Hematopoietic multipotent progenitor cell treated with erythropoietin and hydrocortisone succinate and interleukin-3 and kit ligand, for 15 days (in vitro differentiated cells): ENCODE measurements at regions not wholly inside any gene's neighbourhood (a gene's known extent, or its start where the extent isn't known, plus 50 kb on each side); places are given as distances from the start of the nearest gene placed in this dataset.
"Not testable (repeated sequence)": the region's sequence is repeated elsewhere in the genome, so short reads cannot be mapped to it uniquely, and the experiment has no call there.

Experiments used
- DNase-seq: peaks from one replicate; pipeline ENCODE4 v3.0.0-alpha.2; 2015; ENCODE audit warnings: low spot score

DNA sequence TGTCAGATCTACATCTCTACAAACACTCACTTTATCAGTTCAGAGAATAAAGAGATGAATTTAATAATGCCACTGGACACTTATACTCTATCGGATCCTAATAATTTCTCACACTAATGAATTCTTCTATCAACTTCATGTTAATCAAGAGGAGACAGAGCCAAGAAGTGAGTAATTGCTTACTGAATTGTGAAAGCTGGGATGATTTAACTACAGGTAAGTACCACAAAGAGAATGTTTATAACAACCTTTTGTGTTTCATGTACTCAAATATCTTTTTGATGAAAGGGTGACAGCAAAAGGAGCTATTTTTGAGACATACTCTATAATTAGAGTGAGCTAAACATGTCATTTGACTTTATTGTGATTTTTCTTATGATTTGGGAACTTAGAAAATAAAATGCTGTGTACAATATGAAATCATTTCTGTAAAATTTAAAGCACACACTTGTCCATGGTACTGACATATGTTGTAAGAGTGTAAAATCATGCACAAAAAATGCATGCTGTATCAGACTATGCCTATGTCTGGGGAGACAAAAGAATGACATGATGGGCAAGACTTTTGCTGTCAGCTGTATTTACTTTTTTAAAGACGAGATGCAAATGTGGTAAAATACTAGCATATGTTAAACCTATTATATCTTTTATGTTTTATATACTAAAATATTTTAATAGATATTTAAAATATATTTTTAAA is 361.2 kb downstream of the CCER1 start:
- no peak for DNase-seq

DNA sequence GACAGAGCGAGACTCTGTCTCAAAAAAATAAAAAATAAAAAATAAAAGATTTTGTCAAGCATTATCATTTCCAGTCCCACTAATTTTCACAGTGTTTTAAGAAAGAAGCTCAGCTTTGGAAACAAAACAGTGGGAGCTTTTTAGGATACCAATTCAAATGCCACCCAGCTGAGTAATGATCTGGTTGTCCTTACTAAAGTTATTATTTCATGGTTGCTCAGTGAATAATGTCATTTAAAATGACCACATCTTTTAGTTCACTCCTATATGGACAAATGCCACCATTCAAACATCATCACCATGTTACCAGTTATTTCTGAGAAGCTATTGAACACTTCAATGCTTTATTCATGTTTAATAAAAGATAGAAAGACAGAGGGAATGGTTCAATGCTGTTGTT is 365.0 kb downstream of the CCER1 start:
- no peak for DNase-seq

- no peak for DNase-seq
These were observed 369.2 kb downstream of the CCER1 start for GRCh38 chr12:90585640-90586304.

GRCh38 chr12:90576707-90577106 is 378.3 kb downstream of the CCER1 start:
- no peak for DNase-seq

DNA sequence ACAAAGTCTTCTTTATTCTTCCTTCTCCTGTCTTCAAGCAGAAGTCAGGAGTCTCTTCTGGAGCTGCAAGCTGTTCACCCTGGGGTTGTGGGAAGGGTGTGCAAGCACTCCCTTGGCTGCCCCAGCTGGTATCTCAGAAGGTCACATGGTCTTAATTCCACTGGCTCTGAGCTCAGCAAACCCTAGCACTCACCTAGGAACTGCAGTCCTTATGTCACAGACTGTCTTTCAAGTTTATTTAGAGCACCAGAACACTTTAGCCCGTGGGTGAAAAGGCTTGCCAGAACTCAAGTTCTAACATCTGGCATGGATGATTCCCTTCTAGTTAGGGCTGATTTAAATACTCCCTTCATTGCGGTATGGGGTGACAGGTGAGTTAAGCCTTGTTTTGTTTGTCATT is 379.0 kb downstream of the CCER1 start:
- DNase-seq, result no peak

DNA sequence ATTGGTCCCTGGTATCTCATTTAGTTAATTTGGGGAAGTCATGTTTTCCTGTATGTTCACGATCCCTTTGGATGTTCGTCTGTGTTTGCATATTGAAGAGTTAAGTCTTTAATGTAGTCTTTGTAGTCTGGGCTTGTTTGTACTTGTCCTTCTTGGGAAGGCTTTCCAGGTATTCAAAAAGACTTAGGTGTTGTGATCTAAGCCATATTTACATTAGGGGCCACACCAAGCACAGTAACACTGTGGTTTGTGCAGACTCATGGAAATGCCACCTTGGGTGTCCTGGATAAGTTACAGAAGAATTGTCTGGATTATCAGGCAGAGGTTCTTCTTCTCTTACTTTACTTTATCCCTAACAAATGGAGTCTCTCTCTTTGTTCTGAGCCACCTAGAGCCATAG is 380.3 kb downstream of the CCER1 start:
- DNase-seq, result no peak

GRCh38 chr12:90572778-90573177 is 382.2 kb downstream of the CCER1 start:
- no peak for DNase-seq

GRCh38 chr12:90569685-90570084 is 385.3 kb downstream of the CCER1 start:
- DNase-seq, result no peak

- no peak for DNase-seq
These were observed 392.3 kb downstream of the CCER1 start for GRCh38 chr12:90562671-90563070.

DNA sequence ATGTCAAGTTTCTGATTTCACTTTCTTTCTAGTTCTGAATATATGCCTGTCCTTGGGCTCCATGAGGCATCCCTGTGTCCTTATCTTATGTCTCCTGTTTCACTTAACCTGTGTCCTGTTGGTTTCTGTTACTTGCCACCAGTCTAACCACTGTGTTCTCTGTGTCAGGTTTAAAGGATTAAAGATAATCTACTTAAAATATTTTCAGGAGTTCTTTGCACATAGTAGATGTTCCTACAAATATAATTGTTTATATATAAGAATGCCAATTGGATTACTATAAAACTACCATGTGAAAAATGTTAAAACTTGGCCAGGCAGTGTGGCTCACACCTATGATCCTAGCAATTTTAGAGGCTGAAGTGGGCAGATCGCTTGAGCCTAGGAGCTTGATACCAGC is 406.4 kb downstream of the CCER1 start:
- DNase-seq, result no peak

- DNase-seq, result no peak
These were observed 408.5 kb downstream of the CCER1 start for GRCh38 chr12:90546511-90546910.

- no peak for DNase-seq
These were observed 411.1 kb downstream of the CCER1 start for GRCh38 chr12:90543841-90544240.

- no peak for DNase-seq
These were observed 411.6 kb downstream of the CCER1 start for GRCh38 chr12:90543374-90543773.

- not testable (repeated sequence) for DNase-seq
These were observed 412.1 kb downstream of the CCER1 start for GRCh38 chr12:90542852-90543251.

DNA sequence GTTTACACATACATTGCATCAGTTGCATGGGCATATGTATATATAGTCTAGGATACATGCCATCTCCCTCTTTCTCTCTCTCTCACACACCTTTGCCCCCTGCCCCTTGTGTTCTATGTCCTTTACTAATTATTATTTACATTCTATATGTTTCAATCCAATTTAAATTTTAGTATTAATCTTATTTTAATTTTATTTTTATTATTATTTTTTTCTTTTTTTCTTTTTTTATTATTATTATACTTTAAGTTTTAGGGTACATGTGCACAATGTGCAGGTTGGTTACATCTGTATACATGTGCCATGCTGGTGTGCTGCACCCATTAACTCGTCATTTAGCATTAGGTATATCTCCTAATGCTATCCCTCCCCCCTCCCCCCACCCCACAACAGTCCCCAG is 421.1 kb downstream of the CCER1 start:
- DNase-seq, result not testable (repeated sequence)

DNA sequence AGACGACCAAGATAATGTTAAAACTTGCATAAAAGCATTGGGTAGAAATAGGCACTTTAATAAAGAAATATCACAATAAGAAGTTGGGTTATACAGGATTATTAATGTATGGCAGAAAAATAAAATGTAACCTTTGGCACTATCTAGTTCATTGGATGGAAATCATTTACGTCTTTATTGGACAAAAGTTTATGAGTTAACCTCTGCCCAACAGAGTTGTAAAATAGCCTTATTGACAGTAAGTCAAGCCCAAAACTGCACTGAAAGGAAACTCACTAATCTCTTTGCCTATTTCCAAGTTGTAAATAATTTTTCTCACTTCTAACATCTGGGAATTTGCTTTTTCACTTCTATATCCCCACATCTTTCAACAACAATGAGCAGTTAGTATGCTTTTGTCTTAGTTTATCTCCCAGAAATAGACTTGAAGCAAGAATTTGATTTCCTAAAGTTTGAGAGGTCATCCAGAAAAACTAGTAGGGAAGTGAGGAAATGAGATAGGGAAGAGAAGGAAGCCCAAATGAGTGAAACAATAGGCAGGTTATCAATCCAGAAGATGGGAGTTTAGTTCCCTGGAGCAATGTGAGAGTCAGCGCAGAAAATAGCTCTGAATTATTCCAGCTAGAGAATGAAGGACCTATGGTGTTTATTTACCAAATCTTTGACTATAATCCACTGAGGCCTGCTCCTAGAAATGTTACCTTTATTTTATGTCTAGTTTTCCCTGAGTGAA is 434.8 kb downstream of the CCER1 start:
- DNase-seq, result no peak

DNA sequence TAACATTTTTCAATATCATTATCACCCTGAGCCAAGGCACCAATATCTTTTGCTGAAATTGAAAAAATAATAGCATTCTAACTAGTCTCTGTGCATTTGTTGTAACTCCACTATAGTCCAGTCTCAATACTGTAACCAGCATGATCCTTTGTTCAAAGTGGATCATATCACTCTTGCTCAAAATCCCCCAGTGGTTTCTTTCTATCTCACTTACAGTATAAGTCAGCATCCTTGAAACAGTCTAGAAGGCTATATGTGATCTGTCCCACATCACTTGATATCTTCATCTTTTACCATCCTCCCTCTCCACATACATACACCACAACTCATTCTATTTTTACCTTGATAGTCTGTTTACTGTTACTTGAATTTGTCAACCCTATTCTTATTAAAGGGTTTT is 435.7 kb downstream of the CCER1 start:
- DNase-seq, result no peak

DNA sequence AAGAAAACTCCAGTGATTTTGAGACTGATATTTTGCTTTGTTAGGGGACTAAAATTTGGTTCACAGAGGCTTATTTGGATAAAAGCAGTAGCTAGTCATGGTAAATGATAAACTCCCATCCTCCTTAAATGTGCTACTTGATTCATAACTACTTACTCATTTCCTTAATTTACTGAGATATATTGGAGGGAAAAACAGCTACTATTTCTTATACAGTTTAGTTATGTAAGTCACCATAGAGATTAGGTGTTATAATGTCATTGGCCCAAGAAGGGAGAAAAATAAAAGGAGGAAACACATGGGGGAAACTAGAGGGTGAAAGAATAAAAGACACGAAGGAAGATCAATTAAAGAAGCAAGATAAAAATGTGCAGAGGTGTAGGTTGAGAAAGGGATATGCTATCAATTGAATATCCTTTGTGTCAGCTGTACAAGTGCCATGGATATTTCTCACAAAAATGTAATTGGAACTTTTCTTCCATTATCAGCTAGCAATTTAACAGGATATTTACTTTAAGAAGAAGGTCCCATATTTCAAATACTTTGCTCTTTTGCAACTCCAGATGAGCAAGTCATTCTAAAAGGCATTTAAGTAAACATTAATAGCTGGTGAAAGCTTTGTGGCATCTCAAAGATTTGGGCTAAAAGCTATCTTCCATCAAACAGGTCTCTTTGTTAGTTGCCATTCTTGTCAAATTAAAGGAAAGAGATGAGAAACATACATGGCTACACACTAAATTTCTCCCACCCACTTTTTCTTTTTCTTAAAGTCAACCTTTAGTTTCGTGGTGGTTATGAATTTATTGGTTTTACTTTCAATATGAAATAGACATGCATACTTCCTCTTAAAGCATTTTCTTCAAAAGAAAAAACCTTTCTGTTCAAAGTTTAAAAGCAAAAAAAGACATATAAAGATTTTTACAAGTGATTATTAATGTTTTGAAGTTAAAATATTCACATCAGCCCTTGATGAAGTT is 439.5 kb downstream of the CCER1 start:
- no peak for DNase-seq

- no peak for DNase-seq
These were observed 440.7 kb downstream of the CCER1 start for GRCh38 chr12:90514325-90514724.

- DNase-seq, result no peak
These were observed 442.5 kb downstream of the CCER1 start for GRCh38 chr12:90512518-90512917.

- no peak for DNase-seq
These were observed 444.0 kb downstream of the CCER1 start for GRCh38 chr12:90510948-90511347.

DNA sequence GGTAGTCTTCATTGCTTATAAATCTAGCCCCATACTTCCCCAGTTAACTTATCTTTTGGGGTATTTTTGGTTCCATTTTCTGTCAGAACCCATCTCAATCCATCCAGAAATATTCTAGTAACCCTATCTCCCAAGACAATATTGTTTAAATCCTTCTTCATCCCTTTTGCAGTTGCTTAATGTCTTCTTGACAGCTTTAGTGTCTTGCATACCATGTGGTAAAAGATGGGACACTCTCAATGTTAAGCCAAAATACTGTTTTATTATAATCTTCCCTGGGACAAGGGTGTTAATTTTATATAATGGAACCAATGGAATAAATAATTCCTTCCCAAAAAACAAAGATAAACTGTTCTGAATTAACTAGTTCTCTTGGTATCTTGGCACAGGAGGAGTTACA is 450.2 kb downstream of the CCER1 start:
- DNase-seq, result no peak
